HCT116 (cell line): ENCODE measurements at regions not wholly inside any gene's neighbourhood (a gene's known extent, or its start where the extent isn't known, plus 50 kb on each side); places are given as distances from the start of the nearest gene placed in this dataset.

ENCODE experiments used
- POLR2AphosphoS5 ChIP-seq: IDR thresholded peaks from 2 replicates; pipeline ENCODE4 v1.6.1; 2011; ENCODE audit warnings: mild to moderate bottlenecking, low read depth, low read length, moderate library complexity
- REST ChIP-seq: IDR thresholded peaks from 2 replicates; pipeline ENCODE4 v1.6.1; 2012; ENCODE audit warnings: low read depth
- TF ChIP-seq, protein P1 (sequence below), 3 experiments: fragments of 200-600 bp in 1 of 3; sonication (generic) in 1 of 3; IDR thresholded peaks in 2 of 3; conservative IDR thresholded peaks in 1 of 3; 2 replicates each; pipeline ENCODE4 v1.5.1; 2012 to 2017; ENCODE audit warnings: low read depth in 2 of 3, low read length in 2 of 3, antibody characterized with exemption in 1 of 3, borderline replicate concordance in 1 of 3, control low read depth in 1 of 3, mild to moderate bottlenecking in 1 of 3, mixed read lengths in 1 of 3, mixed run types in 1 of 3, moderate library complexity in 1 of 3; ENCODE audit not compliant: insufficient read depth in 1 of 3

DNA sequence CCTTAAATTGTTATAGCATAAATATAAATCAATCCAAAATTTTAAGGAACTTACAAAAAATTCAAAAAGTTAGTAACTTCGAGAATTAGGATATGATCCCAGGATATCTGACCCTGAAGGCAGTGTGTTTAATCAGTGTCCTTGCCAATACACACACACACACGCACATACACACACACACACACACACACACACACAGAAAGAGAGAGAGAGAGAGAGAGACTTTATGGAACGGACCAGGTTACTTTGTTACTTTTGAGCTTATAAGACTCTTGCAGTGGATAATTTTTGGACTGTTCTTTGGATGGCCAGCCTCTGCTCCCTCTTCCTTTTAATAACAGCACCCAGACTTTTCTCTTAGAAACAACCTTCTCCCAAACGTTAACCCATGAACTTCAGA, 322.9 kb downstream of the NFIB start:
- TF ChIP-seq, protein P1, sequence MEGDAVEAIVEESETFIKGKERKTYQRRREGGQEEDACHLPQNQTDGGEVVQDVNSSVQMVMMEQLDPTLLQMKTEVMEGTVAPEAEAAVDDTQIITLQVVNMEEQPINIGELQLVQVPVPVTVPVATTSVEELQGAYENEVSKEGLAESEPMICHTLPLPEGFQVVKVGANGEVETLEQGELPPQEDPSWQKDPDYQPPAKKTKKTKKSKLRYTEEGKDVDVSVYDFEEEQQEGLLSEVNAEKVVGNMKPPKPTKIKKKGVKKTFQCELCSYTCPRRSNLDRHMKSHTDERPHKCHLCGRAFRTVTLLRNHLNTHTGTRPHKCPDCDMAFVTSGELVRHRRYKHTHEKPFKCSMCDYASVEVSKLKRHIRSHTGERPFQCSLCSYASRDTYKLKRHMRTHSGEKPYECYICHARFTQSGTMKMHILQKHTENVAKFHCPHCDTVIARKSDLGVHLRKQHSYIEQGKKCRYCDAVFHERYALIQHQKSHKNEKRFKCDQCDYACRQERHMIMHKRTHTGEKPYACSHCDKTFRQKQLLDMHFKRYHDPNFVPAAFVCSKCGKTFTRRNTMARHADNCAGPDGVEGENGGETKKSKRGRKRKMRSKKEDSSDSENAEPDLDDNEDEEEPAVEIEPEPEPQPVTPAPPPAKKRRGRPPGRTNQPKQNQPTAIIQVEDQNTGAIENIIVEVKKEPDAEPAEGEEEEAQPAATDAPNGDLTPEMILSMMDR (IDR thresholded peaks at IDR 0.05 in 2 of 3, conservative IDR thresholded peaks at IDR 0.05 in 1 of 3; ENCODE audit: borderline replicate concordance in 1 of 3, insufficient read depth in 1 of 3, low read depth in 2 of 3, low read length in 2 of 3) = no peak
- TF ChIP-seq POLR2AphosphoS5 = no peak
- no peak for TF ChIP-seq REST
